ENCODE measurements at regions not wholly inside any gene's neighbourhood (a gene's known extent, or its start where the extent isn't known, plus 50 kb on each side); places are given as distances from the start of the nearest gene placed in this dataset.

DNA sequence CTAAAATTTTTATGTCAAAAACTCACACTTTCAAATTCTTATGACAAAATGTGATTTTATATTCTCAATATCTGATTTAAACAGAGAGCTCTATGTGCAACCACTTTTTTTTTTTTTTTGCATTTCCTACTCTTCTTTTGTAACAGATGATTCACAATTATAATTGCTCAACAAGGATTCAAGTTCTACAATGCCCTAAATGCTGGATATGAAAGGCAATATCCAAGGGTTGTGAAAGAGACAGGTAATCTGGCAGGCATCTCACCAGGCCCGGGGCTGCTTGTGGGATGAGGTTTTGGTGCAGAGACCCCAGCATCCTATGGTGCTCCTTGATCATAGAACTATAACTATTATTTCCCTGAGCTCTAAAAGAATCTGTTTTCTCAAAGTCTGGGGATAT is 363.6 kb upstream of the NBEA start:
- Mint-ChIP-seq H3K4me1 (no peaks in the 10 kb centered on the region), H3K9me3 (ENCODE audit: insufficient read depth) (no peaks in the 10 kb centered on the region), H3K27ac (no peak overlapping the region), H3K27me3 (no peaks in the 10 kb centered on the region), H3K4me3 (no peak overlapping the region)
- ChIA-PET POLR2A (no interaction called here), CTCF (no interaction called here)
- TF ChIP-seq EZH2 (IDR thresholded peaks at IDR 0.05; ENCODE audit: borderline replicate concordance, insufficient read depth, low read depth, low read length, poor library complexity, severe bottlenecking) (no peak), CTCF (IDR thresholded peaks at IDR 0.05) (no peak)
- Histone ChIP-seq H3K4me2 (replicated peaks; ENCODE audit: low read depth, low read length, poor library complexity, severe bottlenecking) (no peak overlapping the region), H3K27ac (ENCODE audit: low read length in 2 of 2) (no peak overlapping the region), H2AFZ (ENCODE audit: insufficient read depth, low read depth, low read length, poor library complexity, severe bottlenecking) (no peak overlapping the region), H3K79me2 (ENCODE audit: control insufficient read depth, insufficient read depth, low read length) (no peaks in the 10 kb centered on the region), H3K4me3 (ENCODE audit: control extremely low read depth in 1 of 5, extremely low read depth in 1 of 5, insufficient read depth in 1 of 5, low read depth in 2 of 5, low read length in 4 of 5) (no peak overlapping the region), H3K36me3 (replicated peaks in 1 of 2; ENCODE audit: control extremely low read depth in 1 of 2, control insufficient read depth in 1 of 2, extremely low read depth in 1 of 2, insufficient read depth in 2 of 2, low read length in 1 of 2) (no peaks in the 10 kb centered on the region), H4K20me1 (ENCODE audit: control insufficient read depth, insufficient read depth, low read length, poor library complexity, severe bottlenecking) (no peaks in the 10 kb centered on the region), H3K27me3 (replicated peaks in 1 of 4; ENCODE audit: control extremely low read depth in 1 of 4, control insufficient read depth in 3 of 4, insufficient read depth in 4 of 4, low read length in 3 of 4) (no peaks in the 10 kb centered on the region), H3K9me3 (ENCODE audit: control extremely low read depth in 1 of 3, control insufficient read depth in 2 of 3, insufficient read depth in 1 of 3, low read length in 2 of 3) (peaks cover 0 to 11% (median 0%) of the 10 kb centered on the region in 3 donors), H3K4me1 (ENCODE audit: control insufficient read depth in 2 of 2, insufficient read depth in 2 of 2, low read length in 2 of 2) (no peaks in the 10 kb centered on the region), H3K9ac (ENCODE audit: low read length) (no peak overlapping the region)
- DNase-seq (no peak), ATAC-seq (ENCODE audit: low read depth) (no peak)
- 80% methylated on average over 1 of the region's 1 CpG for WGBS (ENCODE audit: insufficient coverage)
- intact Hi-C loops (cut with micrococcal nuclease), result no loop called here

- Histone ChIP-seq H3K4me3 (ENCODE audit: control extremely low read depth in 1 of 5, extremely low read depth in 1 of 5, insufficient read depth in 1 of 5, low read depth in 2 of 5, low read length in 4 of 5) (no peak overlapping the region), H3K4me2 (replicated peaks; ENCODE audit: low read depth, low read length, poor library complexity, severe bottlenecking) (no peak overlapping the region), H4K20me1 (ENCODE audit: control insufficient read depth, insufficient read depth, low read length, poor library complexity, severe bottlenecking) (no peaks in the 10 kb centered on the region), H3K27ac (ENCODE audit: low read length in 2 of 2) (no peak overlapping the region), H3K9me3 (ENCODE audit: control extremely low read depth in 1 of 3, control insufficient read depth in 2 of 3, insufficient read depth in 1 of 3, low read length in 2 of 3) (peaks cover 0 to 8% (median 0%) of the 10 kb centered on the region in 3 donors), H3K36me3 (replicated peaks in 1 of 2; ENCODE audit: control extremely low read depth in 1 of 2, control insufficient read depth in 1 of 2, extremely low read depth in 1 of 2, insufficient read depth in 2 of 2, low read length in 1 of 2) (no peaks in the 10 kb centered on the region), H3K4me1 (ENCODE audit: control insufficient read depth in 2 of 2, insufficient read depth in 2 of 2, low read length in 2 of 2) (no peaks in the 10 kb centered on the region), H3K79me2 (ENCODE audit: control insufficient read depth, insufficient read depth, low read length) (no peaks in the 10 kb centered on the region), H3K27me3 (replicated peaks in 1 of 4; ENCODE audit: control extremely low read depth in 1 of 4, control insufficient read depth in 3 of 4, insufficient read depth in 4 of 4, low read length in 3 of 4) (no peaks in the 10 kb centered on the region), H2AFZ (ENCODE audit: insufficient read depth, low read depth, low read length, poor library complexity, severe bottlenecking) (no peak overlapping the region), H3K9ac (ENCODE audit: low read length) (no peak overlapping the region)
- intact Hi-C loops (cut with micrococcal nuclease), result no loop called here
- H3K27ac Mint-ChIP-seq, result no peak overlapping the region
- no peak for DNase-seq
- TF ChIP-seq EZH2 (IDR thresholded peaks at IDR 0.05; ENCODE audit: borderline replicate concordance, insufficient read depth, low read depth, low read length, poor library complexity, severe bottlenecking) (no peak), CTCF (IDR thresholded peaks at IDR 0.05) (no peak)
- POLR2A ChIA-PET, result no interaction called here
- CTCF ChIA-PET, result no interaction called here
- H3K27me3 Mint-ChIP-seq, result no peaks in the 10 kb centered on the region
- no peak for ATAC-seq (ENCODE audit: low read depth)
- no peaks in the 10 kb centered on the region for H3K9me3 Mint-ChIP-seq (ENCODE audit: insufficient read depth)
- no peaks in the 10 kb centered on the region for H3K4me1 Mint-ChIP-seq
- no peak overlapping the region for H3K4me3 Mint-ChIP-seq
Measured at GRCh38 chr13:34578917-34579316, 363.2 kb upstream of the NBEA start.
